ENCODE measurements at regions not wholly inside any gene's neighbourhood (a gene's known extent, or its start where the extent isn't known, plus 50 kb on each side); places are given as distances from the start of the nearest gene placed in this dataset.

- Histone ChIP-seq H3K9me3 (ENCODE audit: control insufficient read depth, low read length) (no peaks in the 10 kb centered on the region), H3K36me3 (ENCODE audit: control insufficient read depth, insufficient read depth, low read length) (no peaks in the 10 kb centered on the region), H3K9ac (ENCODE audit: low read length) (no peak overlapping the region), H3K27me3 (ENCODE audit: control insufficient read depth, insufficient read depth, low read length) (no peaks in the 10 kb centered on the region), H3K4me3 (ENCODE audit: low read length) (no peak overlapping the region), H3K4me1 (ENCODE audit: control insufficient read depth, insufficient read depth, low read length) (no peaks in the 10 kb centered on the region)
Measured at GRCh38 chr7:94212160-94212559, 182.5 kb upstream of the COL1A2 start.

- Histone ChIP-seq H3K9ac (ENCODE audit: low read length) (no peak overlapping the region), H3K4me3 (ENCODE audit: low read length) (no peak overlapping the region)
Measured at GRCh38 chr7:94216944-94217461, 177.7 kb upstream of the COL1A2 start.

GRCh38 chr7:94217766-94218165 is 176.9 kb upstream of the COL1A2 start:
- Histone ChIP-seq H3K27me3 (ENCODE audit: control insufficient read depth, insufficient read depth, low read length) (no peaks in the 10 kb centered on the region), H3K4me3 (ENCODE audit: low read length) (no peak overlapping the region), H3K9ac (ENCODE audit: low read length) (no peak overlapping the region), H3K36me3 (ENCODE audit: control insufficient read depth, insufficient read depth, low read length) (no peaks in the 10 kb centered on the region), H3K9me3 (ENCODE audit: control insufficient read depth, low read length) (no peaks in the 10 kb centered on the region), H3K4me1 (ENCODE audit: control insufficient read depth, insufficient read depth, low read length) (no peaks in the 10 kb centered on the region)

More at GRCh38 chr7:94216944-94217461, 177.7 kb upstream of the COL1A2 start:
- no peaks in the 10 kb centered on the region for H3K27me3 ChIP-seq (ENCODE audit: control insufficient read depth, insufficient read depth, low read length)
- H3K9me3 ChIP-seq (ENCODE audit: control insufficient read depth, low read length) = no peaks in the 10 kb centered on the region
- H3K36me3 ChIP-seq (ENCODE audit: control insufficient read depth, insufficient read depth, low read length) = no peaks in the 10 kb centered on the region
- no peaks in the 10 kb centered on the region for H3K4me1 ChIP-seq (ENCODE audit: control insufficient read depth, insufficient read depth, low read length)

- Histone ChIP-seq H3K4me3 (ENCODE audit: low read length) (no peak overlapping the region), H3K27me3 (ENCODE audit: control insufficient read depth, insufficient read depth, low read length) (no peaks in the 10 kb centered on the region), H3K9ac (ENCODE audit: low read length) (no peak overlapping the region), H3K36me3 (ENCODE audit: control insufficient read depth, insufficient read depth, low read length) (no peaks in the 10 kb centered on the region), H3K4me1 (ENCODE audit: control insufficient read depth, insufficient read depth, low read length) (no peaks in the 10 kb centered on the region), H3K9me3 (ENCODE audit: control insufficient read depth, low read length) (no peaks in the 10 kb centered on the region)
Measured at GRCh38 chr7:94222516-94222915, 172.2 kb upstream of the COL1A2 start.

- Histone ChIP-seq H3K4me1 (ENCODE audit: control insufficient read depth, insufficient read depth, low read length) (no peaks in the 10 kb centered on the region), H3K4me3 (ENCODE audit: low read length) (no peak overlapping the region), H3K9ac (ENCODE audit: low read length) (no peak overlapping the region), H3K27me3 (ENCODE audit: control insufficient read depth, insufficient read depth, low read length) (no peaks in the 10 kb centered on the region), H3K36me3 (ENCODE audit: control insufficient read depth, insufficient read depth, low read length) (no peaks in the 10 kb centered on the region), H3K9me3 (ENCODE audit: control insufficient read depth, low read length) (no peaks in the 10 kb centered on the region)
Measured at GRCh38 chr7:94223375-94224084, 171.2 kb upstream of the COL1A2 start.

GRCh38 chr7:94228223-94228622 is 166.5 kb upstream of the COL1A2 start:
- Histone ChIP-seq H3K36me3 (ENCODE audit: control insufficient read depth, insufficient read depth, low read length) (no peaks in the 10 kb centered on the region), H3K4me1 (ENCODE audit: control insufficient read depth, insufficient read depth, low read length) (no peaks in the 10 kb centered on the region), H3K4me3 (ENCODE audit: low read length) (no peak overlapping the region), H3K27me3 (ENCODE audit: control insufficient read depth, insufficient read depth, low read length) (no peaks in the 10 kb centered on the region), H3K9ac (ENCODE audit: low read length) (no peak overlapping the region), H3K9me3 (ENCODE audit: control insufficient read depth, low read length) (no peaks in the 10 kb centered on the region)

- H3K9ac ChIP-seq (ENCODE audit: low read length) = no peak overlapping the region
- H3K4me3 ChIP-seq (ENCODE audit: low read length) = no peak overlapping the region
- no peaks in the 10 kb centered on the region for H3K9me3 ChIP-seq (ENCODE audit: control insufficient read depth, low read length)
- H3K36me3 ChIP-seq (ENCODE audit: control insufficient read depth, insufficient read depth, low read length) = no peaks in the 10 kb centered on the region
- no peaks in the 10 kb centered on the region for H3K27me3 ChIP-seq (ENCODE audit: control insufficient read depth, insufficient read depth, low read length)
- H3K4me1 ChIP-seq (ENCODE audit: control insufficient read depth, insufficient read depth, low read length) = no peaks in the 10 kb centered on the region
Measured at GRCh38 chr7:94228678-94229077, 166.0 kb upstream of the COL1A2 start.

- no peak overlapping the region for H3K4me3 ChIP-seq (ENCODE audit: low read length)
Measured at GRCh38 chr7:94231305-94231704, 163.4 kb upstream of the COL1A2 start.

GRCh38 chr7:94236960-94237359 is 157.7 kb upstream of the COL1A2 start:
- H3K27me3 ChIP-seq (ENCODE audit: control insufficient read depth, insufficient read depth, low read length) = no peaks in the 10 kb centered on the region
- no peak overlapping the region for H3K9ac ChIP-seq (ENCODE audit: low read length)
- no peaks in the 10 kb centered on the region for H3K9me3 ChIP-seq (ENCODE audit: control insufficient read depth, low read length)
- H3K4me1 ChIP-seq (ENCODE audit: control insufficient read depth, insufficient read depth, low read length) = no peaks in the 10 kb centered on the region
- H3K36me3 ChIP-seq (ENCODE audit: control insufficient read depth, insufficient read depth, low read length) = no peaks in the 10 kb centered on the region
- no peak overlapping the region for H3K4me3 ChIP-seq (ENCODE audit: low read length)

More at GRCh38 chr7:94231305-94231704, 163.4 kb upstream of the COL1A2 start:
- Histone ChIP-seq H3K9me3 (ENCODE audit: control insufficient read depth, low read length) (no peaks in the 10 kb centered on the region), H3K9ac (ENCODE audit: low read length) (no peak overlapping the region), H3K4me1 (ENCODE audit: control insufficient read depth, insufficient read depth, low read length) (no peaks in the 10 kb centered on the region), H3K36me3 (ENCODE audit: control insufficient read depth, insufficient read depth, low read length) (no peaks in the 10 kb centered on the region), H3K27me3 (ENCODE audit: control insufficient read depth, insufficient read depth, low read length) (no peaks in the 10 kb centered on the region)

GRCh38 chr7:94237417-94237816 is 157.3 kb upstream of the COL1A2 start:
- Histone ChIP-seq H3K9me3 (ENCODE audit: control insufficient read depth, low read length) (no peaks in the 10 kb centered on the region), H3K9ac (ENCODE audit: low read length) (no peak overlapping the region), H3K27me3 (ENCODE audit: control insufficient read depth, insufficient read depth, low read length) (no peaks in the 10 kb centered on the region), H3K4me3 (ENCODE audit: low read length) (no peak overlapping the region), H3K4me1 (ENCODE audit: control insufficient read depth, insufficient read depth, low read length) (no peaks in the 10 kb centered on the region), H3K36me3 (ENCODE audit: control insufficient read depth, insufficient read depth, low read length) (no peaks in the 10 kb centered on the region)

- H3K9ac ChIP-seq (ENCODE audit: low read length) = no peak overlapping the region
- H3K27me3 ChIP-seq (ENCODE audit: control insufficient read depth, insufficient read depth, low read length) = no peaks in the 10 kb centered on the region
- H3K36me3 ChIP-seq (ENCODE audit: control insufficient read depth, insufficient read depth, low read length) = no peaks in the 10 kb centered on the region
- H3K4me3 ChIP-seq (ENCODE audit: low read length) = no peak overlapping the region
- no peaks in the 10 kb centered on the region for H3K9me3 ChIP-seq (ENCODE audit: control insufficient read depth, low read length)
- H3K4me1 ChIP-seq (ENCODE audit: control insufficient read depth, insufficient read depth, low read length) = no peaks in the 10 kb centered on the region
Measured at GRCh38 chr7:94239661-94240234, 154.9 kb upstream of the COL1A2 start.

GRCh38 chr7:94240902-94241301 is 153.8 kb upstream of the COL1A2 start:
- H3K36me3 ChIP-seq (ENCODE audit: control insufficient read depth, insufficient read depth, low read length) = no peaks in the 10 kb centered on the region
- H3K4me1 ChIP-seq (ENCODE audit: control insufficient read depth, insufficient read depth, low read length) = no peaks in the 10 kb centered on the region
- H3K9ac ChIP-seq (ENCODE audit: low read length) = no peak overlapping the region
- no peak overlapping the region for H3K4me3 ChIP-seq (ENCODE audit: low read length)
- H3K9me3 ChIP-seq (ENCODE audit: control insufficient read depth, low read length) = no peaks in the 10 kb centered on the region
- H3K27me3 ChIP-seq (ENCODE audit: control insufficient read depth, insufficient read depth, low read length) = no peaks in the 10 kb centered on the region

Measured in mucosa of stomach (tissue), 1 donor.